Inferior parietal cortex (tissue), 1 donor: ENCODE measurements at regions not wholly inside any gene's neighbourhood (a gene's known extent, or its start where the extent isn't known, plus 50 kb on each side); places are given as distances from the start of the nearest gene placed in this dataset.
"Not testable (repeated sequence)": the region's sequence is repeated elsewhere in the genome, so short reads cannot be mapped to it uniquely, and the experiment has no call there.

Source experiments
- DNase-seq: peaks from one replicate; pipeline ENCODE4 v3.0.0-alpha.2; 2016; ENCODE audit errors: extremely low spot score

GRCh38 chr2:19203866-19204265, 154.6 kb downstream of the OSR1 start:
- DNase-seq, result no peak

DNA sequence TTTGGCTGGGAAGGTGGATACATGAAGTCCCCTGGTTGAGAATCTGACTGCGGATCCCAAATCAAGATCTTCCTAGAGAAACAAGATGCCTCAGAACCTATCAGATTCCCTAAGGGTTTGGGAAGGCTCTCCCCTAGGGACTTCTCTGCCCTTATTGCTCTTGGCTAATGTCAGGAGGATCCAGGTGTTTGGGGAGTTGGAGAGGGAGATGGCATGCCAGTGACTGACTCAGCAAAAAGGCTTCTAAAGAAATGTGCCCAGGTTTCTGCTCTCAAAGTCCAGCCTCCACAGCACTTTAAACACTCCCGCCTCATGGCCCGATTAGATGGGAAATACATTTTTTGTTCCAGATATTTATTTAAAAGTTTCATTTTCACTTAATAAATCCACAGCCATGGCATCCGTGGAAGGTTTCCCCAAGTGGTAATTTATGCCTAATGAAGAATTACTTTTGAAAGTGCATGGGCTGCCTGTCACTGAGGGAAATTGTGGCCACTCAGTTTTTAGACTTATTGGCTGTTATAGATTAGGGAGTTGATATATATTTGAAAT, 156.4 kb downstream of the OSR1 start:
- no peak for DNase-seq

GRCh38 chr2:19198381-19198780, 160.0 kb downstream of the OSR1 start:
- no peak for DNase-seq

GRCh38 chr2:19195661-19196060, 162.8 kb downstream of the OSR1 start:
- no peak for DNase-seq

DNA sequence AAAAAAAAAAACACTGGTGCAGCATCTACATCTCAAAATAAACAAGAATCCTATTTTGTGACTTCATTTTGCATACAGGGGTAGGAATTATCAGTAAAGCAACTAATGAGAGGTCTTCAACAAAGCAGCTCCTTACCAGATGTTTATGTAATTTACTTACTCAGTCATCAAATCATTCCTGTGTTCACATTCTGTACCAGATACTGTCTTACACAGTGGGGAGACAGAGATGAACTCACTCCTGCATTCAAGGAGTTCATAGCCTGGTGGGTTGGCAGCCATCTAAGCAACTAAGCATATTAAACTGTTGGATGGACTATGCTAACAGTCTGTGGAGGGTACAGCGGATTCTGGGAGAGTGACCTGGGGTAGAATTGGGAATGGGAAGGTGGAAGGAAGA, 169.0 kb downstream of the OSR1 start:
- DNase-seq, result no peak

- DNase-seq, result no peak
Measured at GRCh38 chr2:19187323-19188020, 171.0 kb downstream of the OSR1 start.

DNA sequence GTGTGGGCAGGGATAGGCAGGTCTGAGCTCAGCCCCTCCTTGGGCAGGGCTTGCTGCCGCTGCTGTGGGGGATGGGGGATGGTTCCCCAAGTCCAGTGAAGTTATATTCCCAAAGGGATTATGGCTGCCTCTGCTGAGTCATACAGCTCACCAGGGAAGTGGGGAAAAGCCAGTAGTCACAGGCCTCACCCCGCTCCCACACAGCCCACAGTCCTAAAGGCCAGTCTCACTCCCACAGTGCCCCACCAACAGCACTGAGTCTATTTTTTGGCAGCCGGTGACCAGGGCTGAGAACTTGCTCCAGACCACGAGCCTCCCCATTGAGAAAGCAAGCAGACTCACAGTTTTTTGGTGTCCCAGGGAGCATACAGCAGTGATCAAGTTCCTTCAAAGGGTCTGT, 173.3 kb downstream of the OSR1 start:
- no peak for DNase-seq

DNA sequence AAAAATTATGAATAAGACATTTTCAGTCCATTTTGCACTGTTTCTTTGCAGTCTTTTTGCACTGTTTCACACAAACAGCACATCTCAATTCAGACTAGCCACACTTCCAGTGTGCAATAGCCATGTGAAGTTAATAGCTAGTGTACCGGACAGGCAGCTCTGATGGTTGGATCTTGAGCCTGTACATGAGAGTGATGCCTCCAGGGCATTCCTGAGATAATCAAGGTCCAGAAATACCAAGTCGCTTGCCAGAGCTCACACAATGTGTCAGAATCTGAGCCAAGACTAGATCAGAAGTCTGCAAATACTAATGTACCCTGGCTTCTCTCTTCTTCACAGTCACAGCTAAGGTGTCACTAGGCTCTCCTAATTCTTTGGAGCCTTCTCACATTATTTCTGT, 180.2 kb downstream of the OSR1 start:
- DNase-seq, result no peak

DNA sequence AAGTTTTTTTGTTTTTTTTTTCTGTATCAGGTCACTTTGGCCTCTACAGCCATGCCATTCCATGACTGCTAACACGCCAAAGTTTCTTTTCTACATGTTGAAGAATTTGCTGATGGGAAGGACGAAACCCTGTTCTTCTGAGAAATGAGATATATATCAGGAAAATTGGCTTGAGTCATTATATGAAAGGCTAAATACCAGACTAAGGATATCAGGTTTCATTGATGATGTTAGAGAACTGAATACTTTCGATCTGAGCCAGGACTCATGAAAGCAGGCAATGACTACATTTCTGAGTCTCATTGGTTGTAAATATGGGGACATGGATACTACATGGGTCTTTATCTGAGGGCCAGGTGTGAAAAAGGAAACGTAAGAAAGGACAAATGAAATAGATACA, 181.4 kb downstream of the OSR1 start:
- DNase-seq, result no peak

DNA sequence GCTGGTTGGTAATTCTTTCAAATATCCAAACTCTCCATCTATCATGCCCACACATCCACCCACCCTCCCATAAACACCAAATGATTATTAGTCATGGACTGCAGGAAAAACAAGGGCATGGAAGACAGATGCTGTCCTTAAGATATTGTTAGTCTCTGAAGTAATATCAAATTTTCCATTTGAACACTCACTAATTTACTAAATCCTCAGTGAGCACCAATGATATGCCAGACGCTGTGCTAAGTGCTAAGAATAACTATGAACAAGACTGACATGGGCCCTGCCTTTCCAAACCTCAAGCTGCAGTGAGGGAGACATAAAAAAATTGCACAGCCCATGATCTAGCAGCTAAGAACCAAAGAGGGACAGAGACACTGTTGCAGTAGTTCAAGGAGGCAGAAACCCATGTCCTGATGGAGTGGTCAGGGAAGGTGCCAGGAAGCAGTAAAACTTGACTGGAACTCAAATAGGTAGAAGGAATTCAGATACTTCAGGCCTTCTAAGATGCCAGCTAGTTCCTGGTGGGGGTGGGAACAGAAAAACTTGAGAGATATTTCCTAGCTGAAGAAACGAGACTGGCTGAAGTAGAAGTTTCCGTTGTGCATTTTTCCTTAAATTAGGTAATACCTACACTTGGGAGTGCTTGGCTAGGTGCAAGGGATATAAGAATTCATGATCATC, 182.1 kb downstream of the OSR1 start:
- no peak for DNase-seq

DNA sequence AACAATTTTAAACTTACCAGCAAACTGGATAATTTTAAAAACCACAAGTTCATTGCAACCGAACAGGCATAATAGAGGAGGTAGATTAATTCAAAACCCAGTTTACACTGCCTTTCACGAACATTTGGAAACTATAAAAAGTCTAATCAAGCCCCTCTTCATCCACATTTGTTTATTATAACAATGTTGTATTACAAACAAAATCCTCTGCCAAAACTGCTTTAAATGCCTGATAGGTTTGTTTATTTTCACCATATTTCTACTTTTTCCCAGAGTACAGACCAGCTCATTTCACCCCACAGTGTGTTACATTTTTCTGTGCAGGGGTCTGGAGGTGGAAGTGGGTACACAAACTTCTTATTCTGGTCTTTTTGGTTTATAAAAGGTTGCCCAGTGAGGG, 184.2 kb downstream of the OSR1 start:
- DNase-seq, result no peak

DNA sequence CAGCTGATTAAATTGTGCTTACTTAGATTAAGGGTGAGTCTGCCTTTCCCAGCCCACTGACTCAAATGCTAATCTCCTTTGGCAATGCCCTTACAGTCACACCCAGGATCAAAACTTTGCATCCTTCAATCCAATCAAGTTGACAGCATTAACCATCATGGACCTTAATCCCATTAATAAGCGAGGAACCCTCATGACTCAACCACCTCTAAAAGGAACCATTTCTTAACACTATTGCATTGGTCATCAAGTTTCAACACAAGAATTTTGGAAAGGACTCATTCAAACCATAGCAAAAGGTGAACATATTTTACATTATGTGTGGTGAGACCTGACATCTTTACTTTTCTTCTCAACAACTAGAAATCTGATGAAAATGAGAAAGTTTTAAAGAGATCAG, 187.0 kb downstream of the OSR1 start:
- no peak for DNase-seq

- DNase-seq, result no peak
Measured at GRCh38 chr2:19169134-19169768, 189.2 kb downstream of the OSR1 start.

GRCh38 chr2:19164099-19164498, 194.3 kb downstream of the OSR1 start:
- DNase-seq, result not testable (repeated sequence)

DNA sequence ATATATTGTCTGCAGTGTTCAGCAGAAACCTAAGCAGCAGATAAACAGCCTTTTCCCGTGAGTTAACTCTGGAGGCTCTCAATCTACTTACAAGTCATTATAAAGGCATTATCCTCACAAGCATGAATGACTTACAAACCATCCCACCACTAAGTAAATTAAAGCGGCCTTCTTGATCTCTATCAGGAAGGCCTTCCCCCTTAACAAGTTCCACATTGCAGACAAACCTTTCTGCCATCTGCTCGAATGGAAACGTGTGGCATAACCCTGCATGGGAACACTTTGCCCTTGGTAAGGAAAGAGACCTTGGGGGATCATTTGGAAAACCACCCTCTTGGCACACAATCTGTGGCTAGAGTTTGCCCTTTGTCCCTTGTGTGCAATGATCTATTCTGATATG, 199.5 kb downstream of the OSR1 start:
- no peak for DNase-seq

DNA sequence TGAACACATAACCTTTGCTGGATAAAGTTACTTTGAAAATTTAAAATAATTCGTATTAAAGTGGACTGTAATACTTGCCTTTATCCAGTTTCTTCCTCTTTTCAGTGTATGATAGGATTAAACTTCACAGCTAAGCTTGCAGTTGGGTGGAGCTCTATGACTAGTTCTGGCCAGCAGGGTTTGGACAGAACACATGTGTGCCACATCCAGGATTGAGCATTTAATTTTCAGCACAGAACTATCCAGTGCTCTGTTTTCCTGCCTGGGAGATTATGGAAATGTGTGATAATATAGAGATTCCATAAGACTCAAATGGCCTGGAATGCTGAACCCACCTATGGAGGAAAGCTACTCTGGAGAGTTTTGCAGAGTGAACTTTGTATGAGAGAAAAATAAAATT, 200.2 kb downstream of the OSR1 start:
- no peak for DNase-seq

GRCh38 chr2:19156646-19157045, 201.8 kb downstream of the OSR1 start:
- no peak for DNase-seq

DNA sequence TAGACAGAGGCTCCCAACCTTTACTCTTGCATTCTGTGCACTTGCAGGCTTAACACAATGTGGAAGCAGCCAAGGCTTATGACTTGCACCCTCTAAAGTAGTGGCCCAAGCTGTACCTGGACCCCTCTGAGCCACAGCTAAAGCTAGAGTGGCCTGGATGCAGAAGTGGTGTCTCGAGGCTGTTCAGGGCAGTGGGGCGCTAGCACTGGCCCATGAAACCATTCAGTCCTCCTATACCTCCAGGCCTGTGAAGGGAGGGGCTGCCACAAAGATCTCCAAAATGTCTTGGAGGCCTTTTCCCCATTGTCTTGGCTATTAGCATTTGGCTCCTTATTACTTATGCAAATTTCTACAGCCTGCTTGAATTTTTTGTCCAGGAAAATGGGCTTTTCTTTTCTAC, 207.7 kb downstream of the OSR1 start:
- no peak for DNase-seq

- no peak for DNase-seq
Measured at GRCh38 chr2:19146867-19147266, 211.6 kb downstream of the OSR1 start.

- no peak for DNase-seq
Measured at GRCh38 chr2:19141234-19142004, 217.0 kb downstream of the OSR1 start.

- DNase-seq, result no peak
Measured at GRCh38 chr2:19140463-19141208, 217.8 kb downstream of the OSR1 start.
